ENCODE measurements at regions not wholly inside any gene's neighbourhood (a gene's known extent, or its start where the extent isn't known, plus 50 kb on each side); places are given as distances from the start of the nearest gene placed in this dataset.

- no peak for ATAC-seq
- in situ Hi-C loops (cut with MboI): no loop called here
- BruUV-seq (replicated peaks): no TSS peak
- ChIA-PET POLR2A (no interaction called here), RAD21 (ENCODE audit: unreplicated experiment) (no interaction called here), CTCF (no interaction called here), SMC1A (ENCODE audit: uncharacterized antibody, unreplicated experiment) (no interaction called here)
- WGBS (ENCODE audit: insufficient coverage, insufficient replicate concordance, low lambda C conversion rate, missing lambda C conversion rate): 1% methylated on average over 4 of the region's 4 CpGs
- Histone ChIP-seq H3K79me2 (ENCODE audit: control insufficient read depth, insufficient read depth, low read length) (no peaks in the 10 kb centered on the region), H3K36me3 (ENCODE audit: control insufficient read depth in 2 of 2, insufficient read depth in 2 of 2, low read length in 1 of 2) (no peaks in the 10 kb centered on the region), H2AFZ (ENCODE audit: control insufficient read depth, low read depth, low read length) (no peak overlapping the region), H3K4me1 (ENCODE audit: control insufficient read depth, insufficient read depth, low read length) (no peaks in the 10 kb centered on the region), H3K27ac (ENCODE audit: control insufficient read depth, insufficient read depth) (no peak overlapping the region), H3K4me2 (ENCODE audit: control insufficient read depth, insufficient read depth) (no peak overlapping the region), H3K27me3 (replicated peaks in 1 of 2; ENCODE audit: control insufficient read depth in 2 of 2, insufficient read depth in 2 of 2, low read length in 1 of 2) (no peaks in the 10 kb centered on the region), H3K4me3 (no peak overlapping the region), H3K9me3 (replicated peaks; ENCODE audit: control insufficient read depth, insufficient read depth, low read length) (no peaks in the 10 kb centered on the region), H3K9ac (ENCODE audit: control insufficient read depth, insufficient read depth, low read length) (no peak overlapping the region), H4K20me1 (ENCODE audit: control insufficient read depth, insufficient read depth) (no peaks in the 10 kb centered on the region)
- no peak for DNase-seq (ENCODE audit: low read depth, low spot score)
- intact Hi-C loops (cut with micrococcal nuclease; ENCODE audit: unreplicated experiment): no loop called here
- no peak for FAIRE-seq
- no peak for TF ChIP-seq KAT2A (conservative IDR thresholded peaks at IDR 0.05; ENCODE audit: control insufficient read depth, low read depth, low read length)
- no peak for TF ChIP-seq BACH1 (IDR thresholded peaks at IDR 0.05; ENCODE audit: borderline replicate concordance)
- TF ChIP-seq NFYA (IDR thresholded peaks at IDR 0.05; ENCODE audit: borderline replicate concordance, low read depth, low read length): no peak
- TF ChIP-seq BMI1 (IDR thresholded peaks at IDR 0.05; ENCODE audit: borderline replicate concordance): no peak
- TF ChIP-seq ASH2L (IDR thresholded peaks at IDR 0.05; ENCODE audit: borderline replicate concordance, low read depth): no peak
- no peak for TF ChIP-seq MXI1 (IDR thresholded peaks at IDR 0.05; ENCODE audit: low read depth, low read length)
- TF ChIP-seq MAX (IDR thresholded peaks at IDR 0.05; ENCODE audit: low read depth, low read length): no peak
- no peak for TF ChIP-seq RFX5 (IDR thresholded peaks at IDR 0.05; ENCODE audit: low read depth, low read length)
- TF ChIP-seq FOXM1 (IDR thresholded peaks at IDR 0.05; ENCODE audit: low read depth, low read length): no peak
- no peak for TF ChIP-seq YBX1 (IDR thresholded peaks at IDR 0.05)
- no peak for TF ChIP-seq SIX5 (IDR thresholded peaks at IDR 0.05; ENCODE audit: low read depth, low read length, severe bottlenecking)
- TF ChIP-seq JUND (IDR thresholded peaks at IDR 0.05; ENCODE audit: low read depth, low read length): no peak
- no peak for TF ChIP-seq E2F4 (IDR thresholded peaks at IDR 0.05; ENCODE audit: low read depth, low read length)
- no peak for TF ChIP-seq ZBTB40 (IDR thresholded peaks at IDR 0.05; ENCODE audit: borderline replicate concordance)
Observed at GRCh38 chr3:103585809-103586208, 1151.0 kb downstream of the ZPLD1 start.
